Spleen (tissue), 11 donors: ENCODE measurements at regions not wholly inside any gene's neighbourhood (a gene's known extent, or its start where the extent isn't known, plus 50 kb on each side); places are given as distances from the start of the nearest gene placed in this dataset.

Experiments
- DNase-seq: peaks from one replicate; pipeline ENCODE4 v3.0.0-alpha.2; 2020
- H3K27ac ChIP-seq, 8 donors: fragments of 200-600 bp; sonication (generic) in 7 of 8; 1 replicate in 4 of 8; 2 replicates in 4 of 8; pipeline versions ENCODE4 v1.5.0 to v1.8.0; 2016 to 2021; ENCODE audit warnings: inconsistent platforms in 4 of 8, mild to moderate bottlenecking in 4 of 8, moderate library complexity in 1 of 8
- H3K27me3 ChIP-seq, 7 donors: fragments of 200-600 bp; sonication (generic) in 6 of 7; replicated peaks in 1 of 7; 1 replicate in 4 of 7; 2 replicates in 3 of 7; pipeline versions ENCODE4 v1.5.0 to v1.8.0; 2016 to 2021; ENCODE audit warnings: inconsistent platforms in 3 of 7, mild to moderate bottlenecking in 1 of 7
- H3K36me3 ChIP-seq, 6 donors: fragments of 200-600 bp; sonication (generic) in 5 of 6; 1 replicate in 4 of 6; 2 replicates in 2 of 6; pipeline versions ENCODE4 v1.5.0 to v1.8.0; 2016 to 2021; ENCODE audit warnings: inconsistent platforms in 2 of 6
- H3K4me1 ChIP-seq, 6 donors: fragments of 200-600 bp; sonication (generic) in 5 of 6; 1 replicate in 3 of 6; 2 replicates in 3 of 6; pipeline versions ENCODE4 v1.5.0 to v1.8.0; 2016 to 2021; ENCODE audit warnings: inconsistent platforms in 3 of 6
- H3K4me3 ChIP-seq, 8 donors: fragments of 200-600 bp; sonication (generic) in 7 of 8; 1 replicate in 4 of 8; 2 replicates in 4 of 8; pipeline versions ENCODE4 v1.5.0 to v1.8.0; 2016 to 2021; ENCODE audit warnings: inconsistent platforms in 4 of 8, mild to moderate bottlenecking in 4 of 8, moderate library complexity in 2 of 8
- H3K9me3 ChIP-seq, 8 donors: fragments of 200-600 bp; sonication (generic) in 7 of 8; 1 replicate in 4 of 8; 2 replicates in 4 of 8; pipeline versions ENCODE4 v1.5.0 to v1.8.0; 2016 to 2021; ENCODE audit warnings: inconsistent platforms in 4 of 8
- POLR2A ChIP-seq, 3 donors: fragments of 450-650 bp; IDR thresholded peaks; one replicate each; pipeline ENCODE4 v1.5.1; 2017; ENCODE audit warnings: antibody characterized with exemption in 3 of 3, mild to moderate bottlenecking in 1 of 3
- POLR2AphosphoS5 ChIP-seq, 3 donors: sonication (generic); formaldehyde crosslinking; IDR thresholded peaks; one replicate each; pipeline ENCODE4 v1.5.1; 2017; ENCODE audit warnings: antibody characterized with exemption in 3 of 3
- WGBS, 5 donors: extraction: QIAGEN DNeasy Blood & Tissue Kit in 3 of 5; methylation state at CpG; one replicate each; pipeline versions ENCODE4 v1.1.5 to v1.1.7; 2013 to 2018; 5-methylcytosine and 5-hydroxymethylcytosine counted together
- intact Hi-C: fragments of 100-400 bp; cut with DNase I; formaldehyde crosslinking; loops from one replicate; pipeline ENCODE4 v1.15.0; 2023; ENCODE audit warnings: low total_unique reads
- TF ChIP-seq, protein P1 (sequence below), 11 experiments: fragments of 200-600 bp in 7 of 11; fragments of 450-650 bp in 4 of 11; sonication (generic) in 4 of 11; IDR thresholded peaks in 8 of 11; conservative IDR thresholded peaks in 3 of 11; 1 replicate in 7 of 11; 2 replicates in 4 of 11; pipeline versions ENCODE4 v1.4.0 to v1.8.0; 2016 to 2021; ENCODE audit warnings: antibody characterized with exemption in 11 of 11, inconsistent platforms in 4 of 11, mild to moderate bottlenecking in 1 of 11
- donor health status: healthy with polysubstance abuse.
- donor health status: DM: no; HTN: no; CAD: no; lungs with moderate emphysema.
- donor health status: DM: no; HTN: no; CAD: no.
- donor health status: Bipolar disorder and iron deficiency.
- donor health status: healthy.
- donor health status: DM: no; HTN: no; CAD: no.
- donor health status: DM: yes; HTN: yes; CAD: no.

DNA sequence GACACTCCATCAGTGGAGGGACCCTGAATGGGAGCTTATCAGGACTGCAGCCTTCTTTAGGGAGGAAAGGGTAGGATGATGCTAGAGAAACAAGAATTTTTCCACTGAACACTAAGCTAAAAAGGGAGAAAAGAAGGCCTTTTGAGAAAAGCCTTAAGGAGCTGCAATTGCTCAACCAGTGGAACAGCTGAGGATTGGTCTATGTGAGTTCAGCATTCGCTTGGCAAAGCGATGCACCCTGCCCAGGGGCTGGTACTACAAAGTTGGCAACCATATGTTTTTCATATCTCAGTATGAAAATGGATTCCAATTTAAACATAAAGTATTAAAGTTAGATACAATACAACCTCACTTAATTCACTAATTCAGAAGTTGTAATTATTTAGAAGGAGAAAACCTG lies 117.8 kb upstream of the FAM20A start:
- intact Hi-C loops, result no loop called here
- no peaks in the 10 kb centered on the region for H3K27me3 ChIP-seq
- H3K4me3 ChIP-seq, result no peak overlapping the region
- TF ChIP-seq, protein P1, sequence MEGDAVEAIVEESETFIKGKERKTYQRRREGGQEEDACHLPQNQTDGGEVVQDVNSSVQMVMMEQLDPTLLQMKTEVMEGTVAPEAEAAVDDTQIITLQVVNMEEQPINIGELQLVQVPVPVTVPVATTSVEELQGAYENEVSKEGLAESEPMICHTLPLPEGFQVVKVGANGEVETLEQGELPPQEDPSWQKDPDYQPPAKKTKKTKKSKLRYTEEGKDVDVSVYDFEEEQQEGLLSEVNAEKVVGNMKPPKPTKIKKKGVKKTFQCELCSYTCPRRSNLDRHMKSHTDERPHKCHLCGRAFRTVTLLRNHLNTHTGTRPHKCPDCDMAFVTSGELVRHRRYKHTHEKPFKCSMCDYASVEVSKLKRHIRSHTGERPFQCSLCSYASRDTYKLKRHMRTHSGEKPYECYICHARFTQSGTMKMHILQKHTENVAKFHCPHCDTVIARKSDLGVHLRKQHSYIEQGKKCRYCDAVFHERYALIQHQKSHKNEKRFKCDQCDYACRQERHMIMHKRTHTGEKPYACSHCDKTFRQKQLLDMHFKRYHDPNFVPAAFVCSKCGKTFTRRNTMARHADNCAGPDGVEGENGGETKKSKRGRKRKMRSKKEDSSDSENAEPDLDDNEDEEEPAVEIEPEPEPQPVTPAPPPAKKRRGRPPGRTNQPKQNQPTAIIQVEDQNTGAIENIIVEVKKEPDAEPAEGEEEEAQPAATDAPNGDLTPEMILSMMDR (IDR thresholded peaks at IDR 0.05 in 8 of 11, conservative IDR thresholded peaks at IDR 0.05 in 3 of 11), result no peak
- TF ChIP-seq POLR2A (IDR thresholded peaks at IDR 0.05), result no peak
- no peak for TF ChIP-seq POLR2AphosphoS5 (IDR thresholded peaks at IDR 0.05)
- 94 to 100% (median 97%) methylated on average over 2 of the region's 2 CpGs for WGBS, 5 donors
- no peak overlapping the region for H3K27ac ChIP-seq
- H3K9me3 ChIP-seq, result no peaks in the 10 kb centered on the region
- DNase-seq, result no peak
- H3K36me3 ChIP-seq, result no peaks in the 10 kb centered on the region
- H3K4me1 ChIP-seq, result no peaks in the 10 kb centered on the region

DNA sequence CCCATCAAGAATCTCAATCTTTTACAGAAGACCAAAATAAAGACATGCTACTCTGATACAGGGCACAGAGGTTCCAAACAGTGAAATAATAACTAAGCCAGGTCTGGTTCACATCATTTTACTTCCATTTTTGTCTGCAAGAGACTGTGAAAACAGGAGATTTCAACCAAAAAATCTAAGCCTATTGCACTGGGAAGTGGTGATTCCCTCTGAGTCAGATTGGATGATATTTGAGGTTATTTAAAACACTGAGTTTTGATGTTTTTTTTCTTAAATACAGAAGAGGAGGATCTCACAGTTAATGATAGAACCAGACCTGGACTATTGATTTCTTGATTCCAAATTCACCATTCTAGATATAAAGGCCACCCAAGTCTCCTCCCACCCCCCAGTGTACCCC lies 117.3 kb upstream of the FAM20A start:
- Histone ChIP-seq H3K36me3 (no peaks in the 10 kb centered on the region), H3K9me3 (no peaks in the 10 kb centered on the region), H3K4me3 (no peak overlapping the region), H3K27me3 (no peaks in the 10 kb centered on the region), H3K4me1 (no peaks in the 10 kb centered on the region), H3K27ac (no peak overlapping the region)
- intact Hi-C loops, result no loop called here
- DNase-seq, result no peak
- TF ChIP-seq POLR2AphosphoS5 (IDR thresholded peaks at IDR 0.05) (no peak), POLR2A (IDR thresholded peaks at IDR 0.05) (no peak)
- TF ChIP-seq, protein P1 (IDR thresholded peaks at IDR 0.05 in 8 of 11, conservative IDR thresholded peaks at IDR 0.05 in 3 of 11), result no peak

DNA sequence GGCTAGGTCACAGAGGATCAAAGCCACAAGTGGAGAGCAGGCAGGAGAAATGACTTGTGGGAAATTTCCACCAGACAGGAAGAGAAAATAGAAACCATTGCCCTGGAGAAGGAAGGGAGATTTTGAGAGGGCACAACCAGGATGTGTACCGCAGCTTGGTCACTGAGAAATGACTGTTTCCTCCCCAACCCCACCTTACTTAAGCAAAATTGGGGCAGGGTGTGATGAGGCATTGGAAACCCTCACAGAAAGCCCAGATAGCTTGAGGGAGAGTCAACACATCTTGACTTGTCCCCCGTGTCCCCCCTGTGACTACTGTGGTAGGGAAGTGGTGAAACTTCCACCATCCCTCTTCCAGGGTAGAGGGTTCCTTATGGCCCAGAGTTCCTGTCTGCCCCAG lies 113.5 kb upstream of the FAM20A start:
- Histone ChIP-seq H3K27me3 (peaks cover 0 to 6% (median 0%) of the 10 kb centered on the region in 7 donors), H3K4me3 (no peak overlapping the region), H3K36me3 (no peaks in the 10 kb centered on the region), H3K27ac (no peak overlapping the region), H3K9me3 (no peaks in the 10 kb centered on the region), H3K4me1 (no peaks in the 10 kb centered on the region)
- intact Hi-C loops, result no loop called here
- DNase-seq, result no peak
- 44 to 81% (median 54%) methylated on average over 2 of the region's 2 CpGs for WGBS, 5 donors
- TF ChIP-seq, protein P1 (IDR thresholded peaks at IDR 0.05 in 8 of 11, conservative IDR thresholded peaks at IDR 0.05 in 3 of 11), result no peak
- TF ChIP-seq POLR2AphosphoS5 (IDR thresholded peaks at IDR 0.05) (no peak), POLR2A (IDR thresholded peaks at IDR 0.05) (no peak)

DNA sequence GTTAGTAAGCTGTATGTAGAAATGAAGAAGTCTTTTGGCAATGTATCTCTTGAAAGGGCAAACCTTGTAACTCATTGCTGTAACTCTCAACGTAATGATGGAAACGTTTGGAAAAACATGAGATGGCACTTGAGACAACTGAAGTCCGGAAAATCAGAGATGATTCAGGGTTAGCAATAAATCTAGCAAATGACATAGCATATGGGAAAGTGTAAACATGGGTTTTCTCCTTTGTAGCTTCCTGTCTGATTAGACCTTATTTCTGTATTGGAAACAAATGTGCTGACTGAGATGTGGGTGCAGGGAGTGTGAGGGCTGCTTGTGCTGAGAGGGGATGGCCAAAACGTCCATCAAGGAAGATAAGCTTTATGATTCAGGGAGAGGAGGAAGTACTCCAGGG lies 110.7 kb upstream of the FAM20A start:
- Histone ChIP-seq H3K27ac (no peak overlapping the region), H3K36me3 (no peaks in the 10 kb centered on the region), H3K27me3 (peaks cover 0 to 6% (median 0%) of the 10 kb centered on the region in 7 donors), H3K4me1 (peaks cover 0 to 3% (median 0%) of the 10 kb centered on the region in 6 donors), H3K9me3 (no peaks in the 10 kb centered on the region), H3K4me3 (no peak overlapping the region)
- TF ChIP-seq, protein P1 (IDR thresholded peaks at IDR 0.05 in 8 of 11, conservative IDR thresholded peaks at IDR 0.05 in 3 of 11), result no peak
- no peak for TF ChIP-seq POLR2A (IDR thresholded peaks at IDR 0.05)
- TF ChIP-seq POLR2AphosphoS5 (IDR thresholded peaks at IDR 0.05), result no peak
- WGBS, 5 donors, result 43 to 65% (median 60%) methylated on average over 4 of the region's 4 CpGs
- intact Hi-C loops, result no loop called here
- DNase-seq, result no peak
